H1 (cell line): ENCODE measurements at regions not wholly inside any gene's neighbourhood (a gene's known extent, or its start where the extent isn't known, plus 50 kb on each side); places are given as distances from the start of the nearest gene placed in this dataset.

Experiments
- CREB1 ChIP-seq: IDR thresholded peaks from 2 replicates; pipeline ENCODE4 v1.6.1; 2012; ENCODE audit warnings: inconsistent platforms
- CTBP2 ChIP-seq: IDR thresholded peaks from 2 replicates; pipeline ENCODE4 v1.7.0; 2011; ENCODE audit warnings: borderline replicate concordance, mild to moderate bottlenecking, moderate library complexity, mixed read lengths, low read length; ENCODE audit not compliant: insufficient read depth, insufficient read length
- EP300 ChIP-seq, 2 experiments: IDR thresholded peaks; 1 replicate in 1 of 2; 2 replicates in 1 of 2; pipeline ENCODE4 v1.6.1; 2011 to 2012; ENCODE audit warnings: low read depth in 2 of 2, low read length in 2 of 2, mild to moderate bottlenecking in 2 of 2, borderline replicate concordance in 1 of 2, inconsistent platforms in 1 of 2, moderate library complexity in 1 of 2
- POLR2A ChIP-seq, 2 experiments: IDR thresholded peaks; 1 replicate in 1 of 2; 2 replicates in 1 of 2; pipeline ENCODE4 v1.6.1; 2011; ENCODE audit warnings: low read depth in 2 of 2, low read length in 2 of 2, mild to moderate bottlenecking in 2 of 2; ENCODE audit errors: control extremely low read depth in 1 of 2
- POU5F1 ChIP-seq: IDR thresholded peaks from 2 replicates; pipeline ENCODE4 v1.6.1; 2011; ENCODE audit warnings: low read depth, mild to moderate bottlenecking, low read length, moderate library complexity
- RAD21 ChIP-seq, 2 experiments: IDR thresholded peaks in 1 of 2; conservative IDR thresholded peaks in 1 of 2; 2 replicates each; pipeline ENCODE4 v1.6.1; 2011; ENCODE audit warnings: low read depth in 2 of 2, low read length in 2 of 2, improper control_type of control experiment in 1 of 2, inconsistent platforms in 1 of 2, mild to moderate bottlenecking in 1 of 2, moderate library complexity in 1 of 2
- TAF1 ChIP-seq: IDR thresholded peaks from 2 replicates; pipeline ENCODE4 v1.6.1; 2011; ENCODE audit warnings: mild to moderate bottlenecking, low read depth, low read length
- TBP ChIP-seq: IDR thresholded peaks from 2 replicates; pipeline ENCODE4 v1.6.1; 2011; ENCODE audit warnings: low read depth, low read length, improper control_type of control experiment
- ZNF274 ChIP-seq: IDR thresholded peaks from 2 replicates; pipeline ENCODE4 v1.7.0; 2012; ENCODE audit warnings: low read length, borderline replicate concordance; ENCODE audit errors: extremely low read depth
- TF ChIP-seq, protein P1 (sequence below), 3 experiments: IDR thresholded peaks; 1 replicate in 2 of 3; 2 replicates in 1 of 3; pipeline versions ENCODE4 v1.5.1 to v1.6.1; 2011; ENCODE audit warnings: low read length in 3 of 3, mild to moderate bottlenecking in 3 of 3, inconsistent platforms in 2 of 3, low read depth in 1 of 3, moderate library complexity in 1 of 3; ENCODE audit not compliant: insufficient read depth in 1 of 3; ENCODE audit errors: control extremely low read depth in 1 of 3
- TF ChIP-seq, protein P2 (sequence below): IDR thresholded peaks from 2 replicates; pipeline ENCODE4 v1.6.1; 2012; ENCODE audit warnings: inconsistent platforms
- TF ChIP-seq, protein P3 (sequence below): IDR thresholded peaks from 2 replicates; pipeline ENCODE4 v1.6.1; 2012; ENCODE audit warnings: inconsistent platforms
- TF ChIP-seq, protein P4 (sequence below): IDR thresholded peaks from 2 replicates; pipeline ENCODE4 v1.6.1; 2011; ENCODE audit warnings: low read depth, mild to moderate bottlenecking, low read length; ENCODE audit not compliant: insufficient read depth

DNA sequence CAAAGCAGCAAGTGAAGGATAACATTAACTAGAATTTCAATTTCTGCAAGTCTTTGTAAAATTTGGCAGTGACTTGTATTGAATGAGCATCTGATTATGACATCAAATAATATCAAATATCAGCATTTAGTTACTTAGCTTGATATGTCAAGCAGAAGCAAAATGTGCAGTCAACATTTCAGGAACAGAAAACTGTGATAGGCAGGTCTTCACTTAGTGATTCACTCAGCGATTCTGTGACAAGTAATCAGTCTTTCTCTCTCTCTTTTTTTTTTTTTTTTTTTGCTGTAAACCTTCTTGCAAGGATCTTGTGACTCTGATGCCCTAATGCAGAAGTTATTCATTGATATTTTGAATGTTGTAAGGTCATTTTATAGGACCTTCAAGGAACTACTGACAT is 307.1 kb downstream of the MTERF1 start:
- TF ChIP-seq POLR2A (IDR thresholded peaks at IDR 0.05; ENCODE audit: control extremely low read depth in 1 of 2, low read depth in 2 of 2, low read length in 2 of 2): no peak
- no peak for TF ChIP-seq RAD21 (IDR thresholded peaks at IDR 0.05 in 1 of 2, conservative IDR thresholded peaks at IDR 0.05 in 1 of 2; ENCODE audit: low read depth in 2 of 2, low read length in 2 of 2)
- TF ChIP-seq, protein P1, sequence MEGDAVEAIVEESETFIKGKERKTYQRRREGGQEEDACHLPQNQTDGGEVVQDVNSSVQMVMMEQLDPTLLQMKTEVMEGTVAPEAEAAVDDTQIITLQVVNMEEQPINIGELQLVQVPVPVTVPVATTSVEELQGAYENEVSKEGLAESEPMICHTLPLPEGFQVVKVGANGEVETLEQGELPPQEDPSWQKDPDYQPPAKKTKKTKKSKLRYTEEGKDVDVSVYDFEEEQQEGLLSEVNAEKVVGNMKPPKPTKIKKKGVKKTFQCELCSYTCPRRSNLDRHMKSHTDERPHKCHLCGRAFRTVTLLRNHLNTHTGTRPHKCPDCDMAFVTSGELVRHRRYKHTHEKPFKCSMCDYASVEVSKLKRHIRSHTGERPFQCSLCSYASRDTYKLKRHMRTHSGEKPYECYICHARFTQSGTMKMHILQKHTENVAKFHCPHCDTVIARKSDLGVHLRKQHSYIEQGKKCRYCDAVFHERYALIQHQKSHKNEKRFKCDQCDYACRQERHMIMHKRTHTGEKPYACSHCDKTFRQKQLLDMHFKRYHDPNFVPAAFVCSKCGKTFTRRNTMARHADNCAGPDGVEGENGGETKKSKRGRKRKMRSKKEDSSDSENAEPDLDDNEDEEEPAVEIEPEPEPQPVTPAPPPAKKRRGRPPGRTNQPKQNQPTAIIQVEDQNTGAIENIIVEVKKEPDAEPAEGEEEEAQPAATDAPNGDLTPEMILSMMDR (IDR thresholded peaks at IDR 0.05; ENCODE audit: control extremely low read depth in 1 of 3, insufficient read depth in 1 of 3, low read depth in 1 of 3, low read length in 3 of 3): no peak
- TF ChIP-seq ZNF274: no peak
- TF ChIP-seq, protein P2, sequence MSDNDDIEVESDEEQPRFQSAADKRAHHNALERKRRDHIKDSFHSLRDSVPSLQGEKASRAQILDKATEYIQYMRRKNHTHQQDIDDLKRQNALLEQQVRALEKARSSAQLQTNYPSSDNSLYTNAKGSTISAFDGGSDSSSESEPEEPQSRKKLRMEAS: no peak
- TF ChIP-seq, protein P3, sequence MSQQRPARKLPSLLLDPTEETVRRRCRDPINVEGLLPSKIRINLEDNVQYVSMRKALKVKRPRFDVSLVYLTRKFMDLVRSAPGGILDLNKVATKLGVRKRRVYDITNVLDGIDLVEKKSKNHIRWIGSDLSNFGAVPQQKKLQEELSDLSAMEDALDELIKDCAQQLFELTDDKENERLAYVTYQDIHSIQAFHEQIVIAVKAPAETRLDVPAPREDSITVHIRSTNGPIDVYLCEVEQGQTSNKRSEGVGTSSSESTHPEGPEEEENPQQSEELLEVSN: no peak
- TF ChIP-seq CTBP2: no peak
- TF ChIP-seq TAF1: no peak
- TF ChIP-seq POU5F1: no peak
- TF ChIP-seq CREB1: no peak
- no peak for TF ChIP-seq EP300 (IDR thresholded peaks at IDR 0.05; ENCODE audit: borderline replicate concordance in 1 of 2, low read depth in 2 of 2, low read length in 2 of 2)
- TF ChIP-seq, protein P4, sequence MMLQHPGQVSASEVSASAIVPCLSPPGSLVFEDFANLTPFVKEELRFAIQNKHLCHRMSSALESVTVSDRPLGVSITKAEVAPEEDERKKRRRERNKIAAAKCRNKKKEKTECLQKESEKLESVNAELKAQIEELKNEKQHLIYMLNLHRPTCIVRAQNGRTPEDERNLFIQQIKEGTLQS: no peak
- no peak for TF ChIP-seq TBP
